HG03097 (cell line): ENCODE measurements at regions not wholly inside any gene's neighbourhood (a gene's known extent, or its start where the extent isn't known, plus 50 kb on each side); places are given as distances from the start of the nearest gene placed in this dataset.
A peak's percentile ranks its signal among the peaks of the same experiment; 100 is the strongest.

Source experiments
- ATAC-seq: cut with Tn5 transposase; IDR thresholded peaks from one replicate; pipeline ENCODE4 v1.9.1; 2021; ENCODE audit not compliant: unreplicated experiment, low FRiP score

DNA sequence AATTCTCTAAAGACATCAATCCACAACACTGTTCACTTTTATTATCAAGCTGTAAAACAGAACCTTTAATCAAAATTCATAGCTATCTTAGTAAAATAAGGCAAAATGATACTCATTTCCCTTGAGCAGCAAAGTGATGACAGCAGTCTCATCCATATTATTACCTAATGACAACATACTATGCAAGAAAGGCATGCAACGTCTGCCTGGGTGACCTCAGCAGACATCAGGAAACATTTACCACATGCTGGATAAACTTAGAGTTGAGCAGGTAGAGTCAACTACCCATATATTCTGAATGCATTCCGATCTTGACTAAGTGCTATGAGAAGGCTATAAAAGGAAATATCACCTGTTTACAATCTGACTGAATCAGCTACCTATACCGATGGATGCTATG lies 145.1 kb downstream of the SIPA1L2 start:
- ATAC-seq: no peak

DNA sequence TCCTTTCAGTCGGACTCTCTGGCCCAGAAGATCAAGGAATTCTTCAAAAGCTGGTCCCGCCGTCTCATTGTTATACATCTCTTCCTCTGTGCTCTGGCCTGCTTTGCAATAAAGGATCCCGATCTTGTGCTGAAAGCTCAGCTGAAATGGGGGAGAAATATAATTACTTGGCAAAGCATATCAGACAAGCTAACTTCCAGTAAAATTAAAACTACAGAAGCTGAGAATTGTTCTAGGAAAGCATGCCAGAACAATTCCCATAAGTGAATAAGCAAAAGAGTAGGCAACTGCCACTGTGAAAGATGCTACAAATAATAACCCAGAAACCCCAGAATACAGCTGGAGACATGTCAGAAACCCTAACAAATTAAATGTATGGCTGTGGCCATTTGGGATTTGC lies 146.1 kb downstream of the SIPA1L2 start:
- ATAC-seq: no peak

DNA sequence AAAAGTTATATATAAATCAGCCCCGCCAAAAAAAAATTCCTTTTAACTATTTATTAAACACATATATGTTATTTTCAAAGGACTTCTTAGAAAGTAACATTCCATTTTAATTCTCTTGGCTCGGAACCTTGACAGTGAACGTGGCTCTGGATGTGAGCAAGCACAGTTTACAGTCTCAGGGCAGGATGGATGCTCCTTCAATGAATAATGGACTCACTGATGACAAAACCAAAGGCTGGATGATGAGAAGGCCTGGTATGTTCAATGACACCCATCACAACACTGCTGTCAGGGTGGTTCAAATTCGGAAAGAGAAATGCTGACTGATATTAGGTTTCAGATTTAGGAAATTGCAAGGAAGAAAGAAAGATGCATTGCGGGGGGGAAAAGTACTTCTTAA lies 148.8 kb downstream of the SIPA1L2 start:
- ATAC-seq: no peak

DNA sequence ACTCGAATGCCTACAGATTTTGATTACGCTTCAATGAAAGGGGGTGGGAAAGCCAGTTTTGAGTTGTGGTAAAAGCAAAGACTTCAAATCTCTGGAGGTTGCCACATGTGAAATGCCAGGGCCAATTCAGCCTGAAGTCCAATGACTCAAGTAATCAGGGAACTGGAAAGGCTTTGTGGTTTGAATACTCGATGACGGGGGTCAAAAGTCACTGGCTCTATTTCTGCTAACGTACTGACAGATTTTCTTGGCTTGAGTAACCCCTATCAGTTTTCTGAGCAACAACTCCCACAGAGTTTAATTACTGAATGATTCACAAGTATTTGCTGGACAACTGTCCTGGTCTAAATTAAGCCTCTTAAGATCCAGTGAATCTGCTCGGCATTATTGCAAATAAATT lies 152.2 kb downstream of the SIPA1L2 start:
- ATAC-seq: no peak

DNA sequence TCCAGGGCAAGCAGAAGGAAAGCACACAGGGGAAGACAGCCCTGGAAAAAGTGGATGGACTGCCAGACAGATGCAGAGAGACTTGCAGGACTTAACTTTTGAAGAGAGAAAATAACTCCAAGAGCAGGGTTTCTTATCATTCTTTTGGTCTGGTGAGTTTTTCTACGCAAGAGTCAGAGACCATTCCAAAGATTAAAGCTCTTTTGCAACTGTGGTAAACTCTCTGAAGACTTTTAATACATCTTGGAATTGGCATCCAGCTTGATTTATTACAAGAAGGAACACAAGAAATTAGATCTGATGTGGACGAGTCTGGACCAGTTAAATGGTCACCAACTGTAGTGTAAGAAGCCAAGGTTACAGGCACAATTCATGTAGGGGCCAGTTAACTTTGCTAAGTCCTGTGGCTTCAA lies 153.4 kb downstream of the SIPA1L2 start:
- no peak for ATAC-seq

DNA sequence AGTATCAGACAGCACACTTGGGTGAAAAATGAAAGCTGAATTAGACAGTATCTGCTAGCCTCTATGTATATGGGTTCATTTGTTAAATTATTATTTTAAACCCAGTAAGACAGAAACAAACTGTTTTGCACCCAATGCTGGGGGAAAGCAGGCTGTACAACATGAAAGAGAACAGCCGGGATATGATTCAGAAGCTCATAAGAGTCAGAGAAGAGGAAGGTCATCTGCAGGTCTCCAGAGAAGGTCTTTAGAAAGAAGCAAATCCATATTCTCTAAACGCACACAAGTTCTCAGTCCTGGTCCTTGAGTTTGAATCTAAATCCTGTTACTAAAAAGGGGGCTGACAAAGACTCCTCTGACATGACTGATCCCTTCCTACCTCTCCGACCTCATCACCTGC lies 155.1 kb downstream of the SIPA1L2 start:
- ATAC-seq: no peak

DNA sequence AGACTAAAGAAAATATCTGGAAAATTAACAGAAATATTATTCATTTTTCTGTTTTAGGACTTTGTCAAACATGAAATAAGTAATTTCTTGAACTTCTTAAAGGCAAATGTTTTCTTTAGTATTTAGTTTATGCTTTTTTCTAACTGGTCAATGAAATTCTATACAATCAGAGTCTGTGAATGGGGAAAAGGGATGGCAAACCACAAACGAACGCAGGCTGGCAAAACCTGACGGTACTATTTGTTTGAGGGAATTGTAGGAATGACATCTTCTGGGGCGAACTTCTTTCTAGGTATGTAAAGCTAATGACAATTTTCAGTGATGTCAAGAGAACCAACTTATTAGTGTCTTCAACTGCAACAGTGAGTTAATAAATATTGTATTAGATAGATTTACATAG lies 156.0 kb downstream of the SIPA1L2 start:
- no peak for ATAC-seq

DNA sequence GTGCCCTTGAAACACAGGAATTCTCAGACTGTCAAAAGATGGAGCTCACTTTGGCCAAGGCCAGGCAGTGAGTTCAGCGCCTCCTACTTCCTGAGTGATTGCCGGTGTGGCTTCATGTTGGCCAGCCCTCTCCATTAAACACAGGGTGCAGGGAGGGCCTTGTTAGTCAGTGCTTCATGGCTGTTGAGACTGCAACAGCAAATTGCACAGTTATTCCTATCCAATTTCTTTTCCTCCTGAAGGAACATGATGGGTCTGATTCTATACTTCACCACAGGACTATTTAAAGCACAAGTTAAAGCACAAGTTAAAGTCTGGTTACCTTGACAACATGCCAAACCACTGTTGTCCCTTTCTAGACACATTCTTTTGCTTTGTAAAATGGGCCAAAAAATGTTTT lies 156.6 kb downstream of the SIPA1L2 start:
- ATAC-seq: no peak

DNA sequence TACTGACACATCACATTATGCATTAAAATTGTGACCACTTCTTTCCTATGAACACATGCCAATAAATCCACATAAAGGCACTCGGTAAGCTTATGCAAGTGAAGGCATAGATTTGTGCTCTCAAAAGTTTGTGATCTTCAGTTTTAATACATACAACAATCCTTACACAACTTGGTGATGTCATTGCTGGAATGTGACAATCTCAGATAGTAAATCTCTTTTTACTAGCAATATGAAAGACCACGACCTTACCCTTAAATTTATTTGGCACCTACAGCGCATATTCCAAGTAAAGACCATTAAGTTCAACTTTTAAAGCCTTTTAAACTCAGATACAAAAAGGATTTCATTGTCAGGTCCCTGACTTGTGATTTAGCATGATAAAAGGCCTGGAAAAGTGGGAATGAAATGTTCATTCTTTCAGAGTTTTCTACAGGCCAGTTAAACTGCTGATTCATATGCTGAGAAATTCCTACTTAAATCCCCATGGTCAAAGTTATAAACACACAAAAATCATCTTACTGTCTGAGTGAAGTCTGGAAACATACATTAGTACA lies 157.4 kb downstream of the SIPA1L2 start:
- no peak for ATAC-seq

DNA sequence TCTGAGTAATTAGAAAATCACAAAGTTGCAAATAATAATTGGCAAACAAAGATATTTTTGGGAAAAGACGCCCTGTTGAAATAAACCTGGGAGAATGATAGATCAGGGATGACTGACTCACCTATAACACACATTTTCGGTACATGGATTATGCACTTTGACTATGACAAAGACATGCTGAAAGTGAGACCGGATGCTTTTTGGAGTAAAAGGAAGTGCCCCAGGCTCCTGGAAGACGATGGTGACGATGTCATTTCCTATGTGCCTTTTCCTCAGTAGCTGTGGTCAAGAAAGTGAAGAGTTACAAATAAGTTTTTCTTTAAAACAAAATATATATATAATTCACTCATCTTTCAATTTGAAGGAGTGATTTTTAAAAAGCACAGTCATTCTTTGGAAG lies 158.7 kb downstream of the SIPA1L2 start:
- ATAC-seq: no peak

DNA sequence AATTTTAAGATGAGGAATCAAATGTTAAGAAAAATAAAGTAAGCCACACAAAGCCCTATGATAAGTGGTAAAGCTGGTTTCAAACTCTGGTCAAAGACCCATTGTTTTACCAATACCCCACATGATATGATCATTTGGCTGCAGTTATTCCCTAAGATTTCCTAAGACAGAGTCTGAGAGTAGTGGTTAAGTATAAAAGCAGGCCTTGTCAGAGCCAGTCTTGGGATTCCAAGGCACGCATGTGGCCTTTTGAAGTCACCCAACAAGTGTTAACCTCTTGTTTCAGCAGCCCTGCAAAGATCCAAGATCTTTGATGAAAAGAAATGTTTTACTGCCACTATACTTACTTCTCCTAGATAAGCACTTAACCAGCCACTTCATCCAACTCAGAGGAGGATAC lies 159.2 kb downstream of the SIPA1L2 start:
- no peak for ATAC-seq

DNA sequence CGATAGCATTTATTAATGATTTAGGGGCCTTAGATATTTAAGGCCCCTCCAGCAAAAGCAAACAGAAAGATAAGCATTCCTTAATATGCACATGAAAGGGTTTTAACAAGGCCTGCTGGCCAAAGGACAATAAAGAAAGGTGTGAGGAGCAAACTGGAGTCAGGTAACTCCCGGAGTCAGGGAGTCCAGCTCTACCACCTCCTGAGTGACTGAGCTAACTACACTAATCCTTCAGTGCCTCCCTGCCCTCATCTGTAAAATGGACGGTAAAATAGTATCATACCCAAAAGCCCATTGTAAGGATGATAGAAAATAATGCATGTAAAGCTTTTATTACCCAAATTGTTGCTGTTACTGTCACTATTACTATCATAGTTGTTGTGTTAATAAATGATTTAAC lies 161.7 kb downstream of the SIPA1L2 start:
- ATAC-seq: no peak

DNA sequence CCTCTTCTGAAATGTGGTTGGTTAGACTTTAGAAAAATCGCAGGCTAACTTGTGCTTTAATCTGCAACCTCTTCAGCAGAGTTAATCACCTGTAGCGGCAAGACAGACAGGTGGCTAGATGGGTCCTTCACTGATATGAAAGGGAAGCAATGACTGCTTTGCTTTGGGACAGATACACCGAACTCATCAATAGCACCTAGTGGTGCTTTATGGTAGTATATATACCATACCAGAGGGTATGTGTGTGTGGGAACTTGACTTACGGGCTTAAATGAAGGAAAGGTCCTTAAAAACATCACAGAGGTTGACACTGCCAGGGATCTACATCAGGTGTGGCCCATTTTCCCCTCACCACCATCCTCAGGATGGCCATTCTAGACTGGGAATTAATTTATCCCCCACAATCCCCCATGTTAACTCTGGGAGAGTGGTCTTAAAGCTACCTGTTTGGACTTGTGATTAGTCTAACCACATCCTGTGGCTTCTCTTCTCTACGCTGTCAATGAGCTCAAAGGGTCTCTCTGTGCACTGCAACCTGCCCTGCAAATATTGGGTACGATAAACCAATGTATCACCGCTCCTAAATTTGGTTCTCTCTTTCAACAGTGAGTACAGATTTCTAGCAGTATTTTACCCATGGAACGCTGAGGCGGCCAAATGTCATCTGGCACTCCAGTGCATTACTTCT lies 162.7 kb downstream of the SIPA1L2 start:
- no peak for ATAC-seq

DNA sequence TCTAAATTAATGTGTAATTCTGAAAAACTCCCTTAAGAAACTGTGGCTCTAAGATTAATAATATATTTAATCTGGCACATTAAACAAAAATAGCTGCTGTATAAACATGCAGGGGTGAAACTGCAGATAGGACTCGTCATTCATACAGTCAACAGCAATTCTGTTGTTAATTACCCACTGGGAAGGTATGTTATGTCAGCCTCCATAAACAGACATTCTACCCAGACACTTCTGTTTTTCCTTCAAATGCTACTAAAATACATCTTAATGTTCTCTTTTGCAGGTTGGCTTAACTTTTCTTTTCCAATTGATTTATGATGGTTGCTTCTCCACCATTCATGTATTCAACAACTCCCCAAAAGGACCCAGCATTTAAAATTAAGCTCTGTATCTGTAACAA lies 165.6 kb downstream of the SIPA1L2 start:
- ATAC-seq: no peak

DNA sequence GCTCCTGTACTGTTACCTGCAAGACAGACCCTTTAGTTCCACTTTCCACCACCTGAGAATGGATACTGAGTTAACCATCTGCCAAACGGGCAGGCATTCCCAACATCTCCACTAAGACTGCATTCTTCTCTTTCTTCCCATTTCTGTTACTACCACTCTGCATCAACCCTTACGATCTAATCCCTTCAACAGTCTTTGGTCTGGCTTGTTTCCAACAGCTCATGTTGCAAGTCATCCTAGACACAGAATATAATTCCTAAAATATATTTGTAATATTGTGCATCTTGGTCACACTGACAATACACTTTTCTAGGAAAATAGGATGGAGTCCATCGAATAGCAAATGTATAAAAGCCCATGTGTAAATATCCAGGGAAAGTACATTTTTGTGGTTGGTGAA lies 166.7 kb downstream of the SIPA1L2 start:
- no peak for ATAC-seq

DNA sequence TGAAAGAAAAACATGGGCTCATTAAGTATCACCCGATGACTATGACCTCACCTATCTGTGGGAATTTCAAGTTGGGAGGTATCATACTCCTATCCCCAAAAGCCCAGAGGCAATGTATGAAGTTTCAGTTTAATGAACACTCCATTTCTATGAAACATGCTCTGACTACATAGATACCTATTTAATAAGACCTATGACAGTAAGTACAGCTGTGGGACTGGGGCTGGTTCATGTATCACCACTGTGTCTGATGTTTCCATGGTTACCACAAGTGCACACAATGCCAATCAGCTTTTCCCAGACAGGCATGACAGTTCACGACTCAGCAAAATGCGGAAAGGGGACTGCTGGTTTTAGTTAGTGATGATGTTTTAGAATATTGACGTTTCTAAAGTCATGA lies 167.7 kb downstream of the SIPA1L2 start:
- no peak for ATAC-seq

DNA sequence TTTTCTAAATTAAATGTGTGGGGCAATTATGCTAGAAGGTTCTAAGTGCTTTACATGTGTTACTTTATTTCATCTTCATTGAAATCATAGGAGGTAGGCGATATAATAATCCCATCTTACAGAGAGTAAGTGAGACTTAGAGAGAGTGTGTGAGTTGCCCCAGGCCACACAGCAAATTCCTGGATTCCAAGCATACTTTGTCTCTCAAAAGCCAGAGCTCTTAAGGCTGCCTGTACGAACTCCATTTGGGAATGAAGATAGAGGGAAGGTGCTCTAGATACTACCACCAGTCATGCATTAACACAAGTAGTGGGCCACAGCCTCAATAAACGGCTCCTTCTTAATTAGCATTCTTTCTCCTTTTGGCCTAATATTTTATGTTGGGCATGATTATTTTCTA lies 170.1 kb downstream of the SIPA1L2 start:
- no peak for ATAC-seq

DNA sequence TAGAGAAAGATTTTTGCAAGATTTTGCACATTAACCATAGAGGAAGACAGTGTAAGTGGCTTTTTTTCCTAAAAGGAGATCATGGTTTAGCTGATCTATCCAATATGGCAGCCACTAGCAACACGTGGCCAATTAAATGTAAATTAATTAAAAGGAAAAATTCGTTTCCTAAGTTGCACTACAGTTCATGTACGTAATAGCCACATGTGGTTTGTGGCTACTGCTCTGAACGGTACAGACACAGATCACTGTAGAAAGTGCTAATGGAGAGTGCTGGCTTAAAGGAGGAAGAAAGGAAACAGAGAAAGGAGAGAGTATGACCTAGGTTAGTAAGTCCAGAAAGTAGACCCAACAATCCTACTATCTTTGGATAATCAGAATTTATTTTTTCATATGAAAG lies 170.8 kb downstream of the SIPA1L2 start:
- ATAC-seq: no peak

DNA sequence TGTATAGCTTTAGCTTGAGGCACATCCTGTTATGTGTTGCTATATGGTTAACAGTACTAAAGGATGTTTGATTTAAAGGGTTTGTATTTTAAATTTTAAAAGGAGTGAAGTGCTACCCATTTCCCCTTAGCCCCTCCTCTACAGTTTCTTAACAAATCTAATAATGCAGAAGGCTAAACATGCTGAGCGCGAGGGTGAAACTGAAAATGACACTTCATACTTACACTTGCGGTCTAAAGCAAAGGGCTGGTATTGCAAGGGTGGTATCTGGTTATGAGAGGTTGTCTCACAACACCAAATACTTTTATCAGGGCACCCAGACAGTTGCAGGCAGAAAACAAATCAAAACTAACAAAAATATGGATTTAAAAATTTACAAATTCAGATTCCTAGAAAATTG lies 172.3 kb downstream of the SIPA1L2 start:
- peak; percentile 90 for ATAC-seq

DNA sequence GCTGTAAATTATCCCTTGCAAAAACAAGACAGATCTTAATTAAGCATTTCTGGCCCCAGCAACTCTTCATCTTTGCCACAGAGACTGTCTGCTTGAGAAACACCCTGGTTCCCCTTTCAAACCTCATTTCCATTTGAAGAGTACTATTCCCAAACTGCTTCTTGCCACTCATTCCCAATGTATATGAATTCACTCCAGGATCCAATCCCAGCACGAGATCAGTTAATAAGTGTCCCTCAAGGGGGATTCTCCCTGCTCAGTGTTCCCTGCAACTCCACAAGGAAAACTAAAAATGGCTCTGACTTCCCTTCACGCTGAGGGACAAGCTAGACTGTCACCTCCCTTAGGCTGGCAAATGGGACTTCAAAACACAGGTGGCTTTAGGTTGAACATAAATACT lies 173.2 kb downstream of the SIPA1L2 start:
- no peak for ATAC-seq

DNA sequence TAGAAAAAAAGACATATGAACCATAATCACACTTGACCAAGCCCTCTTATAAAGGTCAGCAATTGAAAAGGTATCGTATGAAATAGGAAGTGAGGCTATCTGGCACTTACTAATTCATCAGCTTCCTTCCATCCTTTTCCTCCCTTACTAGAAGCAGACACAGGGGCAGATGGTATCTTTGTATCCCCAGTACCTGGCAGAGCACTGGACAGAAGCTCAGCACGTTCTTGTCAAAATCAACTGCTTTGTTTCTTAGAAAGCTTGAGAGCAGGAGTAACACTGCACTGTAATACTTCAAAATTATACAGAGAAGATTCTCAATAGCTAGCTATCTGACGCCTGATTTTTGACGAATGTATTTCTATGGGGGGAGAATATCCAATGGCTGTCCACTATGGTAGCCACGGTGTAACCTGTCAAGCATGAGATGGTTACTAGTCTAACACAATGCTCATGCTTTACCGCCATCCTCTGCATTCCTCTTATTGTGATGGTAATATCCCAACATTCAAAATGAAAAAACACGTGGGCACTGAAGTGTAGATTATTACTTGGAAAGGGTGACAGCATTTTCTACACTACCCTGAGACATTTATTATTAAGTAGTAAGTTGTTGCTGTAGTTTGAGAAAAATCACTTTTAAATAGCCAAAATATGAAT lies 175.6 kb downstream of the SIPA1L2 start:
- no peak for ATAC-seq

DNA sequence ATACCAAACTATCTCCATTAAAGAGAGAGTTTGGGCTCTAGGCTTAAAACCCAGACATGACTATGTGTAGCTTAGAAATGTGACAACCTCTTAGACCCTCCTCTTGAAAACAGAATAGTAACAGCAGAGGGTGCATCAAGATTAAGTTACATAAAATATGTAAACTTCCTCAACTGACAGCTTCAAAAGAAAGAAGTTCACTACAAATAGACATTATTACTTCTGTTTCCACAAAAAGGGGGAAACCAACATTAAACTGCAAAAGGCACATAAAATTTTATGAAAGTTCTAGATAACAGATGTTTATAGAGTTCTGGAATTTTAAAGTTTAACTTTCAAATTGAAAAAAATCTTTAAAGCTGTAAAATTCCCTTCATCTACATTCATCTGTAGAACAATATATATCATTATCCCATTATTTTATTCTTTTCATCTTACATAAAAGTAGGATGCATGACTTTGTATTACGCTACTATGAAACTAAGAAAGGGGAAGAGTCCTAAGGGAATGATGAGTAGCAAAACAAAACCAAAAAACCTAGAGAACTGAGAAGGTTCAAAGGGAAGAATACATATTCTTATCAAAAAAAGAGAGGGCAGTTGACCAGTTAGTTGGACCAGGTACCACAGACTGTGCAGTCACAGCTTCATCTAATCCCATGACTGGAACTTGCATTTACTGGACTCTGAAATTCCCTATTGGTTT lies 177.0 kb downstream of the SIPA1L2 start:
- ATAC-seq: no peak
